Activated CD8-positive, alpha-beta T cell treated with anti-CD3 and anti-CD28 coated beads for 36 hours (primary cell): ENCODE measurements at regions not wholly inside any gene's neighbourhood (a gene's known extent, or its start where the extent isn't known, plus 50 kb on each side); places are given as distances from the start of the nearest gene placed in this dataset.

Source experiments
- ATAC-seq: fragments of 200-7000 bp; cut with Tn5 transposase; one replicate; pipeline ENCODE4 v1.10.0; 2021; ENCODE audit warnings: mild to moderate bottlenecking, moderate library complexity
- CTCF ChIA-PET: fragments of 350-600 bp; sonication (Branson Sonifier 250); formaldehyde crosslinking; loops from one replicate; lab custom pipeline; 2021; ENCODE audit warnings: antibody characterized with exemption; lab: Charles Lee
- POLR2A ChIA-PET: fragments of 350-600 bp; sonication (Branson Sonifier 250); formaldehyde crosslinking; loops from one replicate; lab custom pipeline; 2021; ENCODE audit warnings: antibody characterized with exemption; lab: Charles Lee
- DNase-seq: peaks from one replicate; pipeline ENCODE4 v3.0.0-alpha.2; 2020
- H3K27ac Mint-ChIP-seq: one replicate; pipeline ENCODE4 v1.8.0; 2021; ENCODE audit warnings: mild to moderate bottlenecking, mixed read lengths
- H3K27me3 Mint-ChIP-seq: one replicate; pipeline ENCODE4 v1.8.0; 2021; ENCODE audit warnings: mixed read lengths
- H3K36me3 Mint-ChIP-seq: one replicate; pipeline ENCODE4 v1.8.0; 2021; ENCODE audit warnings: low read depth, mixed read lengths
- H3K4me1 Mint-ChIP-seq: one replicate; pipeline ENCODE4 v1.8.0; 2021; ENCODE audit warnings: low read depth, mixed read lengths
- H3K4me3 Mint-ChIP-seq: one replicate; pipeline ENCODE4 v1.8.0; 2021; ENCODE audit warnings: mild to moderate bottlenecking, moderate library complexity, mixed read lengths
- H3K9me3 Mint-ChIP-seq: one replicate; pipeline ENCODE4 v1.8.0; 2021; ENCODE audit warnings: mixed read lengths
- CTCF ChIP-seq: fragments of 200-600 bp; IDR thresholded peaks from one replicate; pipeline ENCODE4 v1.8.0; 2022; ENCODE audit warnings: antibody characterized with exemption, mild to moderate bottlenecking
- intact Hi-C: fragments of 100-400 bp; cut with micrococcal nuclease; formaldehyde crosslinking; loops from one replicate; pipeline ENCODE4 v1.10.0; 2022

- Mint-ChIP-seq H3K4me3 (no peak overlapping the region), H3K27ac (no peak overlapping the region), H3K27me3 (peaks cover 4% of the 10 kb centered on the region), H3K36me3 (no peaks in the 10 kb centered on the region), H3K4me1 (no peaks in the 10 kb centered on the region), H3K9me3 (no peaks in the 10 kb centered on the region)
- CTCF ChIA-PET = no interaction called here
- intact Hi-C loops = no loop called here
- TF ChIP-seq CTCF = no peak
- DNase-seq (no peak), ATAC-seq (no peak)
- POLR2A ChIA-PET = no interaction called here
These were observed 662.3 kb upstream of the FANCL start for GRCh38 chr2:58903427-58903826.

- no peaks in the 10 kb centered on the region for H3K4me1 Mint-ChIP-seq
- POLR2A ChIA-PET = no interaction called here
- H3K27ac Mint-ChIP-seq = no peak overlapping the region
- no peaks in the 10 kb centered on the region for H3K36me3 Mint-ChIP-seq
- intact Hi-C loops = no loop called here
- peaks cover 4% of the 10 kb centered on the region for H3K27me3 Mint-ChIP-seq
- DNase-seq (no peak), ATAC-seq (no peak)
- CTCF ChIA-PET = interaction anchor here (1.4 kb wide), 1 partner anchor 138 kb away, joined by 3 read pairs; no protein-coding TSS in a partner anchor
- no peaks in the 10 kb centered on the region for H3K9me3 Mint-ChIP-seq
- TF ChIP-seq CTCF = no peak
- no peak overlapping the region for H3K4me3 Mint-ChIP-seq
These were observed 659.3 kb upstream of the FANCL start for GRCh38 chr2:58900246-58901027.

- ChIA-PET CTCF (no interaction called here), POLR2A (no interaction called here)
These were observed 658.6 kb upstream of the FANCL start for GRCh38 chr2:58899692-58900091.

GRCh38 chr2:58896638-58897037 is 655.5 kb upstream of the FANCL start:
- DNase-seq = no peak
- ChIA-PET POLR2A (no interaction called here), CTCF (no interaction called here)
- no peak for TF ChIP-seq CTCF
- H3K27ac Mint-ChIP-seq = no peak overlapping the region
- no peak for ATAC-seq
- no peak overlapping the region for H3K4me3 Mint-ChIP-seq
- H3K9me3 Mint-ChIP-seq = no peaks in the 10 kb centered on the region
- H3K36me3 Mint-ChIP-seq = no peaks in the 10 kb centered on the region
- no peaks in the 10 kb centered on the region for H3K4me1 Mint-ChIP-seq
- intact Hi-C loops = no loop called here
- peaks cover 3% of the 10 kb centered on the region for H3K27me3 Mint-ChIP-seq

More at GRCh38 chr2:58899692-58900091, 658.6 kb upstream of the FANCL start:
- H3K4me1 Mint-ChIP-seq = no peaks in the 10 kb centered on the region
- intact Hi-C loops = no loop called here
- H3K9me3 Mint-ChIP-seq = no peaks in the 10 kb centered on the region
- no peak overlapping the region for H3K27ac Mint-ChIP-seq
- ATAC-seq = no peak
- no peak for TF ChIP-seq CTCF
- no peak overlapping the region for H3K4me3 Mint-ChIP-seq
- peaks cover 4% of the 10 kb centered on the region for H3K27me3 Mint-ChIP-seq
- DNase-seq = no peak
- no peaks in the 10 kb centered on the region for H3K36me3 Mint-ChIP-seq

- ATAC-seq = no peak
- H3K27me3 Mint-ChIP-seq = peaks cover 3% of the 10 kb centered on the region
- H3K27ac Mint-ChIP-seq = no peak overlapping the region
- CTCF ChIA-PET = no interaction called here
- H3K36me3 Mint-ChIP-seq = no peaks in the 10 kb centered on the region
- H3K4me1 Mint-ChIP-seq = no peaks in the 10 kb centered on the region
- POLR2A ChIA-PET = no interaction called here
- H3K9me3 Mint-ChIP-seq = no peaks in the 10 kb centered on the region
- no peak for DNase-seq
- intact Hi-C loops = no loop called here
- TF ChIP-seq CTCF = no peak
- H3K4me3 Mint-ChIP-seq = no peak overlapping the region
These were observed 654.7 kb upstream of the FANCL start for GRCh38 chr2:58895857-58896256.
